Limb (tissue), 2 donors: ENCODE measurements at regions not wholly inside any gene's neighbourhood (a gene's known extent, or its start where the extent isn't known, plus 50 kb on each side); places are given as distances from the start of the nearest gene placed in this dataset.
"Not testable (repeated sequence)": the region's sequence is repeated elsewhere in the genome, so short reads cannot be mapped to it uniquely, and the experiment has no call there.

Experiments used
- DNase-seq, 2 donors: peaks; one replicate each; pipeline ENCODE4 v3.0.0-alpha.2; 2016; ENCODE audit errors: extremely low spot score in 2 of 2

DNA sequence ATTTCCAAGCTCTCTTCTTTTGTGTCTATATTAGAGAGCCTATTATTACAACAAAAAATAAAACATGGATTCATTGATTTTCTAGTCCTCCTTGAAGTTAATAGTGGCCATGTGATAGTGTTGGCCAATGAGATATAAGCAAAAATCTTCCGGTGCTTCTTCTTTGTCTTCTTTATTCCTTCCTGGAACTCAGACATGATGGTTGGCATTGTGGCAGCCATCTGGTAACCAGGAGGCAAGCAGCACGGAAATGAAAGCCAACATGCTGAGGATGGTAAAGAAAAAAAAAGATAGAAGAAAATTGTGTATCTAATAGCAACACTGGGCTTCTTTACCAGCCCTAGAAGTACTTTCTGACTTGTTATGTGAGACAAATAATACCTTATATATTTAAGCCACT is 50.8 kb upstream of the SEL1L start:
- no peak for DNase-seq

DNA sequence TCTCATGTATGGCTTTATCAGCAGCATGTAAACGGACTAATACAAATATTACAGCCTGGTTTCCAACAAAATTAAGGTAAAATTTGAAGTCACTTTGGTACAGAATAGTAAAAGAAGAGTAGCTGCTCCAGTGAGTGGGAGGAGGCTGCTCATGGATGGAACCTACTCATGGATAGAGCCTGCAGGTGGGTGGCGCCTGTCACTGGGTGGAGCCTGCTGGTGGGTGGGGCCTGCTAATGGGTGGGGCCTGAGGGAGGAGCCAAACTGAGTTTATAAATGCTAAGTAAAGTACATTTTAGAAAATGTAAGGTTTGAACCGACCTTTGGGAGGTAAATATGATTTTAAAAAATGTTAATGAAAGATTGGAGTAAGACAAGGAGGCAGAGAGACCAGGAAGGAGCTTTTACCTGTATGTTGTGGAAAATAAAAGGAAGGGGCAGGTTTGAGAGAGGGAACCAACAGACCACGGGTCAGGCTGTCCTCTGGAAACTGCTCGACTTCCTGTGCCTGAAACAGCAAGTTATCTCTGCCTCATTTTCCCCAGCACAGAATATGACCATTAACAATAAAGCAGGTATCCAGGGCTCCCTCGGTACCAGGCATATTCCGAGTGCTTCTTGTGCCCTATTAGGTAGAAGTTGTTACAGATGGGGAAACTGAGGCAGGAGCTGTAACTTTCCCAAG is 55.9 kb upstream of the SEL1L start:
- no peak for DNase-seq

DNA sequence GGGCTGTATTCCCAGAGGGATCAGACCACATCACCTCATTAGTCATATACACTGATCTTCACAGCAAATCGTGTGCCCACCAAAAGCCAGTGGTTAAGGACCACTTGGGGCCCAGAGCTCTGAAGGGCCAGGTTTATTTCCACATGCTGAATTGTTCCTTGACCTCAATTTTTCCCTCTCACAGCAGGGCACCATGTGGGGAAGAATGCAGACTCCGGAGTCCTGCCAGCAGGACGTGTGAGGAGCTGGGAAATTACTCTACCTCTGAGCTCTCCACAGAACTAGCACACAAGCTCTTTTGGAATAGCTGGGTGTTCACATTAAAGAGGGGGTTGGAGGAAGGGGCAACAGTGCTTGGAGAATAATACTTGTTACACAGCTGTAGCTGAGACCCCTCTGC is 57.6 kb upstream of the SEL1L start:
- no peak for DNase-seq

DNA sequence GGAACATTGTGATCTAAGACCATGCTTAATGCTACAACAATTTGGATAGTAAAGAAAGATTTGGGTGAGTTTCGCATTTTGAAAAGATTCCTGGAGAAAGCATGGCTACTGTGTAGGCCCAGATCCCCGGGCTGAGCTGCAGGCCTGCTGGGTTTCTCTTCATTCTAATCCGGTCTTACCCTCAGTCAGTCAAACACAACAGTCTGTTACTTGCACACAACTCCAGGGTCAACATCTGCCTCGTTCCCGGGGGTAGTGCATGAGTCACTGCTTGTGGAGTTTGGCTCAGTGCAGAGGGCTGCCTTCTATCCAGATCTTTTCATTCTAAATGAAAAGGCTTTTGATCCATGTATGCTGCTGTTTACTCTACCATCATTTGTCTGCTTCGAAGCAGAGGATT is 60.4 kb upstream of the SEL1L start:
- no peak for DNase-seq

DNA sequence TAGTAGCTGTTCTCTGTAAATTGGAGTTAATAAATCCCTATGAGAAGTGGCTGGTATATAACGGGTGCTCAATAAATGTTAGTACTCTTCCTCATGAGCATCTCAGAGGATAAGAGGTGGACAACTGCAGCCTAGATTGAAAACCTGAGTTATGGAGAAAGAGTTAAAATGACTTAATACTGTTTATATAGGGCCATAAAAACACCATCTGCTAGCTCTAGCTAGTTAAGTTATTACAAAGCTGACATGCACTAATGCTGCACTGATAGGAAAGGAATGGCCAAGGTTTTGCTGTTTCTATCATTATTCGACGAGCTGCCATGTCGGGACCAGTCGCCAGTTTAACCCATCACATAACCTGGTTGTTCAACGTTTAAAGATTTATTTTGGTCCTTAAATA is 72.0 kb upstream of the SEL1L start:
- no peak for DNase-seq

DNA sequence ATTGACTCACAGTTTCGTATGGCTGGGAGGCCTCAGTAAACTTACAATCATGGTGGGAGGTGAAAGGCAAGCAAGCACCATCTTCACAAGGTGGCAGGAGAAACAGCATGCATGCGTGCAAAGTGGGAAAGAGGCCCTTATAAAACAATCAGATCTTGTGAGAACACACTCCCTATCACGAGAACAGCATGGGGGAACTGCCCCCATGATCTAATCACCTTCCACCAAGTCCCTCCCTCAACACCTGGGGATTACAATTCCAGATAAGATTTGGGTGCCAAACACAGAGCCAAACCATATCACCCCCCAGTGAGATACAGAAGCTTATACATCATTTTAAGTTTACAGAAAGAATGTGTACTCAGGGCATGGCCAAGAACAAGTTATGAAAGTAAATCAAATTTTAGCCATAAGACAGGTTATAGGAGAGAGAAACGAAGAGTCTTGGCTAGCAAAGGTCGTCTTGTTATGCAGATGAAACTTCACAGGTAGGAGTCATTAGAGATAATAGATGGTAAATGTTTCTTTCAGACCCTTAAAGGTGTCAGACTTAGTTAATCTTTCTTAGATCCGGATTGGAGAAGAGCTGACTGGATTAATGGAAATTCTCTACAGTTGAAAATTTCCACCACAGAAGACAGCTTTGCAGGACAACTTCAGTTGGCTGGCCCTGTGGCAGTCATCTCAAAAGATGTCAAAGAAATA is 79.8 kb upstream of the SEL1L start:
- DNase-seq: no peak

DNA sequence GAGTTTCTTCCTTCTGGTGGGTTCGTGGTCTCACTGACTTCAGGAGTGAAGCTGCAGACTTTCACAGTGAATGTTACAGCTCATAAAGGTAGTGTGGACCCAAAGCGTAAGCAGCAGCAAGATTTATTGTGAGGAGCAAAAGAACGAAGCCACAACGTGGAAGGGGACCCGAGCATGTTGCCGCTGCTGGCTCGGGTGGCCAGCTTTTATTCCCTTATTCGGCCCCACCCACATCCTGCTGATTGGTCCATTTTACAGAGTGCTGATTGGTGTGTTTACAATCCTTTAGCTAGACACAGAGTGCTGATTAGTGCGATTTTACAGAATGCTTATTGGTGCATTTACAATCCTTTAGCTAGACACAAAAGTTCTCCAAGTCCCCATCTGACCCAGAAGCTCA is 80.6 kb upstream of the SEL1L start:
- DNase-seq: not testable (repeated sequence)

DNA sequence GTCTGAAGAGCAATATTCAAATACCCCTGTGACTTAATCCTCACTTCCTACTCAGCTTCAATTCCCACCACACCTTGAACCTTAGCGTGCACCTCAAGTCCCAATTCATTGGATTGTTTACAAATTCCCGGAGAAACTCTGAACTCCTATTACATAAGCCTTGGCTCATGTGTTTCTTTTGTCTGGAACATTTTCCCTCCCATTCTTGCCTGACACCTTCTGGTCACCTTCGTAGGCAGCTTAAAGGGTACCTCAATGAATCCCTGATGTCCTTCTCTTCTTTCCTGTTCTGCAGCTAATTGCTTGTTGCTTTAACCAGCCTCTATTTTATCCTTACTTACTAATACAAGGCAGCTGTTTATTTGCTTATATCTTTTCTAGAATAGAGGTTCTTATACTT is 85.0 kb upstream of the SEL1L start:
- no peak for DNase-seq

DNA sequence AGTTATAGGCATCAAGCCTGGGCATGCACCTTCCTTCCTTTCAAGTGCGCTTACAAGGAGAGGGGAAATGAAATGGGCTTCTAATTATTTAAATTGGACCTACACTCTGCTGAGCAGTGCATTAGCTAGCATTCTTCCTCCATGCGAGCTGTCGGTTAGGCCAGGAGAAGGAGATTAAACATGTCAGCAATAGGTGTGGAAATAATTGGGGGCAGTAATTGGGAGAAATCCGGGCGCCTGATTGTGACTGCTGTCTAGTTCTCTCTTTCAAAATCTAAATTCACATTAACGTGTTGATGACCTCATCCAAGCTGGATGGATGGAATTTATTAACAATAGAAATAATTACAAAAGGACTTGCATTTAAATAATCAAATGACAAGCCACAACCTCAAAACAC is 86.2 kb upstream of the SEL1L start:
- DNase-seq: no peak

DNA sequence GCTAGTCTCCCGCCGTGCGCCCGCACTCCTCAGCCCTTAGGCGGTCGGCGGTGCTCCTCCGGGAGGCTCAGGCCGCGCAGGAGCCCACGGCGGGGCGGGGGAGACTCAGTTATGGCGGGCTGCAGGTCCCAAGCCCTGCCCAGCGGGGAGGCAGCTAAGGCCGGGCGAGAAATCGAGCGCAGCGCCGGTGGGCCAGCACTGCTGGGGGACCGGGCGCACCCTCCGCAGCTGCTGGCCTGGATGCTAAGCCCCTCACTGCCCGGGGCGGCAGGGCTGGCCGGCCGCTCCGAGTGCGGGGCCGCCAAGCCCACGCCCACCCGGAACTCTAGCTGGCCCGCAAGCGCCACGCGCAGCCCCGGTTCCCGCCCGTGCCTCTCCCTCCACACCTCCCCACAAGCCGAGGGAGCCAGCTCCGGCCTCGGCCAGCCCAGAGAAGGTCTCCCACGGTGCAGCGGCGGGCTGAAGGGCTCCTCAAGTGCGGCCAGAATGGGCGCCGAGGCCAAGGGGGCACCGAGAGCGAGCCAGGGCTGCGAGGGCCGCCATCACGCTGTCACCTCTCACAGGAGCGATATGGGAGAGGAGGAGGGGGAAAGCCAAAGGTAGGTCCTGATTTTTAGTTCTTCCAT is 90.2 kb upstream of the SEL1L start:
- not testable (repeated sequence) for DNase-seq

DNA sequence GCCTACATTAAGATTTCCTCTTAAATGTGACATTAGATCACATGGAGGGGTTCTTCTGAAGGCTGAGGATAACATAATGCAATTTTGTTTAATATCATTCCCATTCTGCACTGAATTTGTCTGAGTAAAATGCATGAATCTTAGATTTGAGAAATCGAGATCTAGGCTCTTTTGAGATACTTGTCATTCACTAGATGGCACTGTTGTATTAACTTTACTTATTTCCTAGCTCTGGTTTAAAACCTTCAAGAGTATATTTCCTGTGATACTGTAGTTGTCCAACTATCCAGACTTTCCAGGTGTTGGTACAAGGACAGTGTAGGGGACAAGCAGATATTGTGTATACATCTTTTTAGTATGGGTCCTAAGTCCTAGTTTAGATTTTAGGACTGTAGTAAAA is 91.7 kb upstream of the SEL1L start:
- DNase-seq: peak in 1 of 2 donors; percentile 84

DNA sequence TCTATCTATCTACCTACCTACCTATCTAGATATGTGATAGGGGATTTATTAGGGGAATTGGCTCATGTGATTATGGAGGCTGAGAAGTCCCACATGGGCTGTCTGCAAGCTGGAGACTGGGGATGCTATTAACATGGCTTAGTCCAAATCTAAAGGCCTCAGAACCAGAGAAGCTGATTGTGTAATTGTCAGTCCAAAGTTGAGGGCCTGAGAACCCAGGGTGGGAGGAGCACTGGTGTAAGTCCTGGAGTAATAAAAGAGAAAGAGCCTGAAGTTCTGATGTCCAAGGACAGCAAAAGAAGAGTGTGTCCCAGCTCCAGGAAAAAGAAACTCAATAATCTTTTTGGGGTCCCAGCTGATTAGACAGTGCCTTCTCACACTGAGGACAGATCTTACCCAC is 98.5 kb upstream of the SEL1L start:
- DNase-seq: no peak

DNA sequence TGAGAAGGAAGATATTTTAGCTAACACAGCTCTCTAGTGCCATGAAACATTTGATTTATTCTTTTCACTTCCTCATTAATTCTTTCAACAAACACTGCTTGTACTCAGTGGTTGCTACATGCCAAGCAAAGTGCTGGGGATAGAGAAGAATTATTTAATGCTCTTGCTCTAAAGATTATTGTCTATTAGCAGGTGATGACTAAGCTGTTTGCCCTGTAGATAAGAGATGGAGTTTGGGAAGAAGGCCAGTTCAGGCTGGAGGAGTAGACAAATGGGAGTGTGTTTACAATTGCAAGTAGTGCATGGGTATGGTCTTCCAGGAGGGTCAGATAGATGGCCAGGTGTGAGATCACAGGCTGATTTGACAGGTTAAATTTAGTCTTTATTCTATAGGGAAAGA is 99.8 kb upstream of the SEL1L start:
- no peak for DNase-seq

DNA sequence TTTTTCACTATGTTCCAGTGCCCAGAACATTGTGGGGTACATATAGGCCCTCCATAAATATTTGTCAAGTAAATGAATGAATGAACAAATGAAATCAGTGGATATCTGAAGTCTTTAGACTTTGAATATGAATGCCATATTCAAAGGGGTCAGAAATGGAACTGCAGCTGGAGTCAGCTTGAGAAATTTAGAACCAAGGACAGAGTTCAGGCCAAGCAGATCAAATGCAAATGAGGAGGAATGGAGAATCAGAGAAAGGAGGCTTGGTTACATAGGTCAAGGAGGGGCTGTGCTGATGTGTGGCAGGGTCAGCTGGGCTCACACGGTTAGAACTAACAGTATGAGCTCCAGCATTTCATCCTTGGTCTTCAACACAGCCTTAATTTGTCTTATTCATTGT is 104.0 kb upstream of the SEL1L start:
- DNase-seq: no peak

DNA sequence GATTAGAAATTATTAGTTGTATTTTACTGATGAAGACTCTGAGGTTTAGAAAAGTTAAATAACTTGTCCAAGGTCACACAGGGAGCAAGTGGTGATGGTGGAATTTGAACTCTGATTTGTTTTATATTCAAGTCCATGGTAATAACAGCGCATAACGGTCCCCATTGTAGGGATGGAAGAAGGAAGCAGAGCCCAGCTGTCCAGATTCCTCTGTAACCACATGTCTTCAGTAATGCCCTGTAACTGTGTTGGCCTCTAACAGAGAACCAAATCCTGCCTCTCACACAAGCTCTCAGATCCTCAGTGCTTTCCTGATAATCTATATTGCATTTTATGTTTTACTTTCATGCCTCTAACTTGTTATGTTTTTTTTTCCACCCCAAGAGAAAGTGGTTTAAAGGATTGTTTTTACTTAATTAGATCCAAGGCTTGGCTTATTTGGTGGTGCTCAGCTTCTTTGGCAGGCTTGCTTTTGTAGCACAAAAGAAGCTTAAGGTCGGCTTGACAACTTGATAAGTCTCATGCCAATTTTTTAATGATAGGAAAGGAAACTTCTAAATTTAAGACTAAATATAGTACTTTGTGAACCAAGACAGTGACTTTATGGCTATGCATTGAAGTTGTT is 105.1 kb upstream of the SEL1L start:
- no peak for DNase-seq

DNA sequence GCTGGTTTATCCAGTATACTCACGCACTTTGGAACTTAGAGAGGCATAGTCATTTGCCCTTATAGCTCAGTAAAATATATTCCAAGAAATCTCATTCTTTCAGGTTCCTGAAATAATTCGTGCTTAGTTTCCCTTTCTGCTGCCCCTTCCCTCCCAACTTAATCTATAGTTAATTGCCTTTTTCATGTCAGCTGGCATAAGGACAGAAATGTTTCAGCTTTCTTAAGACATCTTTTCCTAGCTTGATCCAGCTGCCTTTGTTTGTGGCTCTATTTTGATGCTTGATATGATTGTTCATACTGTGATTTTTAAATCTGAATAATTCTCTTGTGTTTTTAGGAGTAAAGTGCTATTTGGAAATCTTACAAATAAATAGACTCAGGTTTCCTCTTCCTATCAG is 120.0 kb upstream of the SEL1L start:
- DNase-seq: no peak

DNA sequence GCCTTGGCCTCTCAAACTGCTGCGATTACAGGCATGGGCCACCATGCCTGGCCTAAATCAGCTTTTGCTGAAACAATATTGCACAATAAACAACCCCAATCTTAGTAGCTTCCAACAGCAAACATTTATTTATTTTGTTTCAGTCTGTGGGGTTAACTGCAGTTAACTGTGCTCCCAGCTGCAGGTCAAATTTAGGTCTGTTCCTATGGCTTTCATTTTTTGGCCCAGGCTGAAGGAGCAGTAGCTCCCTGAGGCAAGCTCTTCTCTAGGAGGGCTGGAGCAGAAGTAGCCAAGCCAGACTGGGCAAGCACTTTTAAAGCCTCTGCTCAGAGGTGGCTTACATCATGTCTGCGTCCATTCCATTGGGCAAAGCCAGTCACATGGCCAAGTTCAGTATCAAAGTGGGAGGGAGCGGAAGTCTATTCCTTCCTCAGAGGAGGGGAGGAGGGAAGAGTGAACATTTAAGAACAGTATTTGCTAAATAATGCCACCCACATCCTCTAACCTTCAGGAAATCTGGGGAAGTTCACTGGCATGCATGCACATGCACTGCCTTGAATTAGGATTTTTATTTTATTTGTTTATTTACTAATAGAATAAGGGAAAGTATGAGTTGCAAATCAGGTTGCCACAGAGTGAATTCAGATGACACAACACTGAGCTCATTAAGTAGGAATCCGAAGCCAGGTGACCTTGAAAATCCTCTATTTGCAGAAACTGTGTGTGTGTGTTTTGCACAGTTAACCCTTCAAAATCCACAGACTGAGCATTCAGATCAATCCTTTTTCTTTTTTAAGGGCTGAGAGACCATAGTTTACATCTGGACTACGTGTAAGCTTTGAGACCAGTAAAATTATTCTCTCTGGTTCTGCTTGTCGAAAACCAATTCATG is 122.0 kb upstream of the SEL1L start:
- no peak for DNase-seq

DNA sequence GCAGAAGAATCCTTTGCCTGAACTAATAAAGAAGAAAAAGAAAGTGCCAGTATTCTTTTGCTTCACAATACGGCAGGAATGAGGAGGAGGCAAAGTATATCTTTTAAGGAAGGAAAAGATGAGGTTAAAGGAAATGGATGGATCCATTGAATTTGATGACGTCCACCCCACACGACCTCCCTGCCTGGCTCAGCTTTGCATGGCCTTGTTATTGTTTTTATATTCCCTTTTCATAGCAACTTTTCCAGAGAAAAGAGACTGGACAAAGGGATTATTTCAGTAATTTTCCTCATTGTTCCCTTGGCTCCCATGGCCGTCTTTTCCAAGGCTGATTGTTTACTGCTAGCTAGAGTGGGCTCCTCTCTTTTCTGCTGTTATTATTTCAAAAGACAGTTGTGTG is 123.2 kb upstream of the SEL1L start:
- DNase-seq: no peak

DNA sequence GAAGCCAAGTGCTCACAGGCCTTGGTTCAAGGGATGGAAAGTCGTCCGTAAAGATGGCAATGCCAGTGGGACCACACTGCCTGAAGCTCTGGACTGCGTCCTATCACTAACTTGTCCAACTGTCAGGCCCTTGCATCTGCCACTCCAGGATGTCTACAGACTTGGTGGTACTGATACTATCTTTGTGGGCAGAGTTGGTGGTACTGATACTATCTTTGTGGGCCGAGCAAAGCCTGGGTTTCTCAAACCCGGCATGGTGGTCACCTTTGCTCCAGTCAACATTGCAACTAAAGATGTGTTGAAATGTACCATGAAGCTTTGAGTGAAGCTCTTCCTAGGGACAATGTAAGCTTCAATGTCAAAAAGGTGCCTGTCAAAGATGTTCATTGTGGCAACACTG is 128.4 kb upstream of the SEL1L start:
- DNase-seq: no peak

DNA sequence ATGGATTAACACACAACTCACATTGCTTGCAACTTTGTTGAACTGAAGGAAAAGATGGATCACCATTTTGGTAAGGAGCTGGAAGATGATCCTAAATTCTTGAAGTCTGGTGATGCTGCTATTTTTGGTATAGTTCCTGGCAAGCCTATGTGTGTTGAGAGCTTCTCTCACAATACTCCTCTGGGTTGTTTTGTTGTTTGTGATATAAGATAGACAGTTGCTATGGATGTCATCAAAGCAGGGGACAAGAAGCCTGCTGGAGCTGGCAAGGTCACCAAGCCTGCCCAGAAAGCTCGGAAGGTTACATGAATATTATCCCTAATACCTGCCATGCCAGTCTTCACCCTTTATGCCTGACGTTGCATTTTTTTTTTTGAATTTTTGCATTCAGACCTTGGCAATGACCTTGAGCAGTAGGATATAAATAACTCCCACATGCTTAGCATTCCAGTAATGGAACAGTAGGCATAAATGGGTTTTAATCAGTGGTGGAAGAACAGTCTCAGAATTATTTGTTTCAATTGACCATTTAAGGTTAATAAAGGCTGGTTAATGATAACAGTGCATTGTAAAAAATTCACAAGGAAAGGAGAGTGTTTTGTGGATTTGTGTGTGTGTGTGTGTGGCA is 129.0 kb upstream of the SEL1L start:
- DNase-seq: no peak

DNA sequence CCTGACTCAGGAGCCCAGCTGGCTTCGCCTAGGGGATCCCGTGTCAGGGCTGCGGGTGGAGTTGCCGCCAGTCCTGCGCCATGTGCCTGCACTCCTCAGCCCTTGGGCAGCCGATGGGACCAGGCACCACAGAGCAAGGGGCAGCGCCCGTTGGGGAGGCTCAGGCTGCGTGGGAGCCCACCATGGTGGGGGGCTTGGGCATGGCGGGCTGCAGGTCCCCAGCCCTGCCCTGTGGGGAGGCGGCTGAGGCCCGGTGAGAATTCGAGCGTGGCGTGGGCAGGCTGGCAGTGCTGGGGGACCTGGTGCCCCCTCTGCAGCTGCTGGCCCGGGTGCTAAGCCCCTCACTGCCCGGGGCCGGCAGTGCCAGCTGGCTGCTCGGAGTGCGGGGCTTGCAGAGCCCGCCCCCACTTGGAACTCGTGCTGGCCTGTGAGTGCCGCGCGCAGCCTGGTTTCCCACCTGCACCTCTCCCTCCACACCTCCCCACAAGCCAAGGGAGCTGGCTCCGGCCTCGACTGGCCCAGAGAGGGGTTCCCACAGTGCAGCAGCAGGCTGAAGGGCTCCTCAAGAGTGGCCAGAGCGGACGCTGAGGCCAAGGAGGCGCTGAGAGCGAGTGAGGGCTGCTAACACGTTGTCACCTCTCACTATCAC is 135.1 kb upstream of the SEL1L start:
- no peak for DNase-seq
